HG03060 (cell line): ENCODE measurements at regions not wholly inside any gene's neighbourhood (a gene's known extent, or its start where the extent isn't known, plus 50 kb on each side); places are given as distances from the start of the nearest gene placed in this dataset.

ENCODE experiments used
- ATAC-seq: cut with Tn5 transposase; IDR thresholded peaks from one replicate; pipeline ENCODE4 v1.9.1; 2021; ENCODE audit warnings: low read depth, moderate number of reproducible peaks; ENCODE audit not compliant: unreplicated experiment

DNA sequence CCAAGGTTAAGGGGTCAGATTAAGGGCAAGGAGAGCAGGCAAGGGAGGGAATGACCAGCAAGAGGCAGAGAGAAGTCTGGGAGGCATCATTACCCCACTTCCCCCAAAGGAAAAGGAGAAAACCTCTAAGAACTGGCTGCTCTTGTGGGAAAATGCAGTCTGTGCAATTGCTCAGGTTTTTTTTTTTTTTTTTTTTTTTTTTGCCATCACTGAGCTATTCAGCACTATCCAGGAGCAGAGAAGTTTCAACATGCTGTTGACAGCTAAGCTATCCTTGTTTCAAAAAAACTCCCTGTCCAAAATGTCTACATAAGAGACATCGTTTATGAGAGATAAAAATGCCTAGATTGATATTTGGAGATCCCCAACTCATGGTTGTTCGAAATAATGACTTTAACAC, 345.4 kb downstream of the TDRD15 start:
- no peak for ATAC-seq

DNA sequence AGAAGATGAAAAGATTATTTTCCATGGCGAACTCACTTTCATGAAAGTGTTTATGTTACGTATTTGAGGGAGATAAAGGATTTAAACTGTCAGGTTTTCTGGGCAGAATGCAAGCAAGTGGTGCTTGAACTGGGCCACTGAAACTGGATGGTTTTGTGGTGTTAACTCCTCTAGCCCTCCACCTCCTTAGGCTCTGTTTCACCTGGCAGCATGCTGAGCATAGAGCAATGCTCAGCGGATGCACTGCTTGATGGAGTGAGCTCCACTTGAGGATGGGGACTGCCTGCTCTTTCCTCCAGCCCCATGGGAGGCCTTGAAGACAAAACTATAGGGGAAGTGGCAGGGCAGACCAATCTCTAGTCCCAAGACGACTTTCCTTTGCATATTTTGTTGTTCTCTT, 345.8 kb downstream of the TDRD15 start:
- ATAC-seq: no peak

DNA sequence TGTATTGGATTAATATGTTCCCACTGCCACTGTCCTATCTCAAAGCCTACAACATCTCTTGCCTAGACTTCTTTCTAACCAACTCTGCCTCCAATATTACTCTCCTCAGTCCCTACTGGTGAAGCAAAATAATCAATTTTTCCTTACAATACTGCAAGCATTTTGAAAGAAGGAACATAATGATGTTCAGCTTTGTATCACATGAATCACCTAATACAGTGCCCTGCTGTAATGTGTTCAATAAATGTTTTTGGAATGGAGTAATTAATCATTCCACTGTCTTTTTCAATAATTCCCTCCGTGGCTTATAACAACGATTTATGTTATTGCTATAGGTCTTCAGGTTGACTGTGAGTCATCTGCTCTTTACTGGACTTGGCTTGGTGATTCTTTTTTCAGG, 356.4 kb downstream of the TDRD15 start:
- ATAC-seq: no peak

DNA sequence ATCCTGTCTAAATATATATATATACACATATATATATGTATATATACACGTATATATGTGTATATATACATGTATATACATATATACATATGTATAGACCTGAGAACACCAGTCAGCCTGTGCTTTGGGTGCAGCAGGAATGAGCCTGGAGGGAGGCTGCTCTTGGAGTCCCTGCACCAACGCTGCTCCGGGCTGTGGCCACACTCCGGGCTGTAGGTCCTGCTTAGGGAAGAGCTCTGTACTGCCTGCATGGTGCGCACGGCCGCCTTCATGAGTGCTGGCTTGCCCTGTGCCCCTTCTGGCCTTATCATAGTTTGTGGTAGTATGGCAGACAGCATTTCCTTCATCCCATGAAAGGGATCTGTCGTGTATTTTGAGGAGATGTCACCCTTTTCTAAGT, 360.9 kb downstream of the TDRD15 start:
- no peak for ATAC-seq

DNA sequence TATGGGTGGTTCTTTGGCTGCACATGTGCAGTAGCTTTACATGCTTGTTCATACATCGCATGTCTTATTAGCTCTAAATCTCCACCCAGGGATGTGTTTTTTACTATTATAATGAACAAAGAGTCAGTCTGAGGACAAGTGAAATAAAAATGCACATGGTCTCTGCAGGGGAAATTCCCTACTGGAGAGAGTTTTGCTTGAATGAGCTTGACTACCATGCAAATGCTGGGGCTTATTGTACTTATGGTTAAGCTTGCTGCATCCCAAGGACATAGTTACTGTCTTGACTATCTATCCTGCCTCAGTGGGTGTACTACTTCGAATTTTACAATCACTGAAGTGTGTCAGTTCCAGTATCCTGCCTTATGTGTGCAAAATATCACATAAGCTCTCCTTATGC, 362.7 kb downstream of the TDRD15 start:
- ATAC-seq: no peak

DNA sequence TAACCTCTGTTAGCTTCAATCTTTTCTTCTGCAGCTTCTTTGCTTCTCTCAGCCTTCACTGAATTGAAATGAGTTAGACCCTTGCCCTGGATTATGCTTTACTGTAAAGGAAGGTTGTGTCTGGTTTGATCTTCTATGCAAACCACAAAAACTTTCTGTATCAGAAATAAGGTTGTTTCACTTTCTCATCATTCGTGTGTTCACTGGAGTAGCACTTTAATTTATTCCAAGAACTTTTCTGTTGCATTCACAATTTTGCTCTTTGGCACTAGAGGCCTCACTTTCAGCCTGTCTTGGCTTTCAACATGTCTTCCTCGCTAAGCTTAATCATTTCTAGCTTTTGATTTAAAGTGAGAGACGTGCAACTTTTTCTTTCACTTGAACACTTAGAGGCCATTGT, 365.3 kb downstream of the TDRD15 start:
- ATAC-seq: no peak

DNA sequence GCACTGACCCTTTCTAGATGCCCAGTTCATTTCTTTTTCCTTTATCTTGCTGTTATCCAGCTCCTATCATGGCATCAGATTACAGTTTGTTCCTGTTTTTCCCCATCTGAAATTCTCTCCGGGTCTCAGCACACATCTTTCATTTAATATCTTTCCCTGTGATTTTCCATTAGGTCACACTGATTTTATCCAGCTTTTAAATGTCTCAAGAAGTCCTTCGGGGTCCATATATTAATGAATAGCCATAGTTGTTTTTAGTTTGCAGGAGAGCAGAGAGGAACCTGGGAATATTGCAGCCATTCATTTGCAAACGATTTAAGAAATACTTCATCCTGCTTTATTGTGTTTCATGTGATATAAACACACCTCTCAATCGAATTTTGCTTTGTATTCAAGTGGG, 374.2 kb downstream of the TDRD15 start:
- ATAC-seq: no peak

DNA sequence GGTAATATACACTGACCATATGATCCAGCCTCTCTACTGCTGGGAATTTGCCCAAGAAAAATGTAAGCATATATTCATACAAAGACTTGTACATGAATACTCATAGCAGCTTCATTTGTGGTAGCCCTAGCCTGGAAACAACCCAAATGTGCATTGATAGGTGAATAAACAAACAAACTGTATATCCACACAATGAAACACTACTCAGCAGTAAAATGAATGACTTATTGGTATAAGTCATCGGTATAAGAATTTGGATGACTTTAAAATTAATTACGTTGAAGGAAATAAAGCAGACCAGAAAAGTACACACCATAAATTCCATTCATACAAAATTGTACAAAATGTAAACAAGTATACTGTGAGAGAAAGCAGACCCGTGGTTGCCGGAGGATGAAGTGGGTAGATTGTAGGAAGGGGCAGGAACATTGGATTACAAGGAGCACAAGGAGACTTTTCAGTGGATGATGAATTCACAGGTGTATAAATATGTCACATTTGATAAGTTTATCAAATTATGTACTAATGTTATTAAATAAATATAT, 376.7 kb downstream of the TDRD15 start:
- no peak for ATAC-seq

DNA sequence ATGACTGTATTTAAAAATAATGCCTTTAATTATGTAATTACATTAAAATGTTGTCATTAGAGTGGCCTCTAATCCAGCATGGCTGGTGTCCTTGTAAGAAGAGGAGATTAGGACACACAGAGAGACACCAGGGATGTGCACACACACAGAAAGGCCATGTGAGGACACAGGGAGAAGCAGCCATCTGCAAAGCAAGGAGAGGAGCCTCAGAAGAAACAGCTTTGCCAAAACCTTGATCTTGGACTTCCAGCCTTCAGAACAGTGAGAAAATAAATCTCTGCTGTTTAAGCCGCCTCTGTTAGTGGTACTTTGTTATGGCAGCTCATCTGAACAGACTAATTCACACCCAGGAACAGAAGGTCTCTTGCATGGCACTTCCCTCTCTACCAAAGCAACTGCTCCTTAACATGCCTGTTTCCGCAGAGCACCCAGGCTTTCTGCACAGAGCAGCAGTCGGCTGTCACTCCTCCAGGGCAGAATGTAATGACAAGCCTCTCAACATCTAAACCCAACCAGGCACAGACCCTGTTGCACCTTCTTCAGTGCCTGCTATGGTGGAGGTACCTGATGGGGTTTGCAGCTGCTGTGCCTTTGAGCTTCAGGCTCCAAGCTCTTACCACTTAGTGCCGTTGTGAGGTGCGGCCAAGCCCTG, 377.7 kb downstream of the TDRD15 start:
- no peak for ATAC-seq

DNA sequence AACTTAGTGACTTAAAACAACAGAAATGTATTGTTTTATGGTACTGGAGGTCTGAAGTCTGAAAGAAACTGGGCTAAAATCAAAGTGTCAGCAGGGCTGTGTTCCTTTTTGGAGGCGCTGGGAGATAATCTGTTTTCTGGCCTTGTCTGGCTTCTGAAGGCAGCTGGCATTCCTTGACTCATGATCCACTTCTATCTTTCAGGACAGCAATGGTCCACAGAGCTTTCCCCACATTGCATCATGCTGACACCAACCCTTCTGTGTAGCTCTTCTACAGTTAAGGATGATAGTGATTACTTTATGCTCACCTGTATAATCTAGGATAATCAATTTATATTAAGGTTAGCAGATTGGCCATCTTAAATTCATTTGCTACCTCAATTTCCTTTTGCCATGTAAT, 392.1 kb downstream of the TDRD15 start:
- ATAC-seq: no peak

DNA sequence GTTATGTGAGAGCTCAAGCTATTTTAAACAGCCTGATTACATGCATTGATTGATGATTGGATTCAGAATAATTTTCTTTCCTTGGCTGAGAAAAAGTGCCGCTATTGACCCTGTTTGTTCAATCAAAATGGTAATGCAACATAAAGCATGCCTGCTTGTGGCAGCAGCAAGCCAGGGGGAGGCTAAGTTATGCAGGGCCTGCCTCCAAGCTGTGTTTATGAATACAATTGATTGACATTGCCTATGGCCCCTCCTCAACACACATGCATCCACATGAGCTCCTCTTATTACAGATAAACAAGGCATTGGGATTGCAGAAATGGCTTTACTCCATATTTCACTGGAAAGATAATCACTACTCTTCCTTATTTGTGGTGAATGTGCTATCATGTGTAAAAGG, 395.6 kb downstream of the TDRD15 start:
- ATAC-seq: no peak

DNA sequence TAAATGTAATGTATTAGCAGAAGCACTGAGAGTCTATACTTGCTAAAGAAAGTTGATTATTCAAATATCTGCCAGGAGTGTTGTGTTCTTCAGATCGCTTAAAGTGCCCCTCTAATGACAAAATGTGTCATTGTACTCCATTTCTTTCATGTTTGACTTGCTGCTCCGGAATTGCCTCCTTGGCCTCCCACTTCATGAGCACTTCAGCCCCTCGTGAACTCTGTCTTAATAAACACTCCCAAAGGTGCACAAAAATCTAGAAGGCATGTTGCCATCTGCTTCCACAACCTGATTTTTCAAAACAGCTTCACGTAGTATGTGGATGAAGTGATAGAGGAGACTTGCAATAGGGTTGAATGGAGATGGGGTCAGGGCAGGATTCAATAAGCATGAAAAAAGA, 396.1 kb downstream of the TDRD15 start:
- no peak for ATAC-seq

DNA sequence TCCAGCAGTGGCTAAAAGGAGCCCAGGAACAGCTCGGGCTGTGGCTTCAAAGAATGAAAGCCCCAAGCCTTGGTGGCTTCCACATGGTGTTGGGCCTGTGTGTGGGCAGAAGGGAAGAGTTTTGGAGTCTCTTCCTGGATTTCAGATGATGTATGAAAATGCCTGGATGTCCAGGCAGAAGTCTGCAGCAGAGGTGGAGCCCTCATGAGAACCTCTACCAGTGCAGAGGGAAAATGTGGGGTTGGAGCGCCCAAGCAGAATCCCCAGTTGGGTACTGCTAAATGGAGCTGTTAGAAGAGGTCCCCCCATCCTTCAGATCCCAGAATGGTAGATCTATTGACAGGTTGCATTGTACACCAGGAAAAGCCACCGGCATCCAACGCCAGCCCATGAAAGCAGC, 412.1 kb downstream of the TDRD15 start:
- ATAC-seq: no peak

DNA sequence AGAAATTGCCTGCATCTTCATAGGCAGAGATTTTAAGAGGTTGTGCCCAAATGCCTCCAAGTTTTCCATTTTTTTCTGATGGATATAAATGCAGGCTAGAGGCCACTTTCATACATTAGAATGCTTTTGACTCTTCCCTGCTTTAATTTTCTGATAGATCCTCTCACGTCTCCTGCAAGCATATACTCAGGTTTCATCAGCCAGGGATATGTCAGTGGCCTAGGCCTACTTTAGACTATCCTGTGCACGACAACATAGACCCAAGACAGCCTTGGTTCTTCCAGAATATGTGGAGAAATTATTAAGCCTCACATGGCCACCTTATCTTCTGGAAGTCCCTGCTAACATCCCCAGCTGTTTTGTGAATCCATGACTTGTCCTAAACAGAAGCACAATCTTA, 415.9 kb downstream of the TDRD15 start:
- no peak for ATAC-seq

DNA sequence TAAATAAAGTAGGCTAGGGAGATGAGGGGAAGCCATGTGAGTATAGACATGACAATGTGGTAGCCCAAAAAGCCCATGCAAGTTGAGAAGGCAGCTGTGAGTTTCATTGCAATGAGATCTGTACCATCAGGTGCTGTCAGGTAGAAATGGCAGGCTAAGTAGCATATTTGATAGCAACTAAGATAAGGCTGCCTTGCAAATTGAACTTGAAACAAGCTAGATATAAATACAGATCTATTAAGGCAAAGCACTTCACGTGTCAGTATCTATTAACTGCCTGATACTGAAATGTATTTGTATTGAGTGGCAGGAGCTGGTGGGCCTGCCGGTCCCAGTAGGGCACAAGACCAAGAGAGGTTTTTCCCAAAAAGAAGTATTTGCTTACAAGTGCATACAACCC, 419.9 kb downstream of the TDRD15 start:
- no peak for ATAC-seq

DNA sequence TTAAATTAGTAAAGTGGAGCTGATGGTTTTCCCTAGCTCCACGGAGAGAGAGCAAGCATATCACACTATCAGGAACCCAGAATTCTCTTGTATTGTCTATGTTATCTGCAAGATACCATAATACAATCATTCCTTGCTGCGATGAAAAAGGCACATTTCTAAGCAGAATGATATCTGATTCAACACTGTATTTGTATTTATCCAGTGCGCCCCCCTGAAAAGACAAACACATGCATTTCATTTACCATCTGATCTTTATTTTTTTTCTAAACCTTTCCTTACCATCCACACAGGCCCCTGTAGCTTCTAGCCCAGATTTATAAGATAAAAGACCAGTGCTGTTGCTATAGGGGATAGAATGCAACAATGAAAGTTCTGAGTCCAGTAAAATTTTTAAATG, 420.6 kb downstream of the TDRD15 start:
- no peak for ATAC-seq

DNA sequence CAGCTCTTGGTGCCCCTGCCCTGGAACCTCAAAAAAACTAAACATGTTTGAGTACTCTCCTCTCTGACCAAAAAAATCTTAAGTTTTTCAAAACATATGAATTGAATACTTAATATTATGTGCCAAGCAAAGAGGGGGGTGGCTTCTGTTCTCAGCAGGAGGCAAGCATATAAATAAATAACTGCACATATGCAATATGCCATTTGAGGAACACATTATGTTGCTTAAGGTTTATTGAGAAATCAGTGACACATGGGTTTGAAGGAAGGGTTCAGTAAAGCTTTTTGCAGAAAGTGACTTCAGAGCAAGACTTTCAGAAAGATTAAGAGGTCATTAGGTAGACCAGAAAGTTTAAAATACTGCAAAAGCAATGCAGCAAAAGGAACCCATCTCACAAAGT, 429.2 kb downstream of the TDRD15 start:
- ATAC-seq: no peak

DNA sequence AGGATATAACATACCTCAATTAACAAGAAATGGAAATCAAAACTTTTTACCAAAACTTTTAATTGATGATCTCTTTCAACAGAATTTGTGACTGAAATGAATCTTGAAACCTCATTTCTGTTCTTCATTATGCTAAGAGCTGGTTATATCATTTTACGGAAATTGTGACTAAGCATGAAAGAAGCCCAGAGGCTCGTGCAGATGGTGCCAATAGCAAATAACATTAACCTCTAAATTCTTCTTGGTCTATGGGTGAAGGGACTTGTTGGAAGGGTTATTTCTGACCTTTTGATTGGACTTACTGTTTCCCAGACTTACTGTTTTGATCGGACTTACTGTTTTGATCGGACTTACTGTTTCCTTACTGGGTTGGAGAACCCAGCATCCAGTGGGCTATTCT, 435.6 kb downstream of the TDRD15 start:
- ATAC-seq: no peak

DNA sequence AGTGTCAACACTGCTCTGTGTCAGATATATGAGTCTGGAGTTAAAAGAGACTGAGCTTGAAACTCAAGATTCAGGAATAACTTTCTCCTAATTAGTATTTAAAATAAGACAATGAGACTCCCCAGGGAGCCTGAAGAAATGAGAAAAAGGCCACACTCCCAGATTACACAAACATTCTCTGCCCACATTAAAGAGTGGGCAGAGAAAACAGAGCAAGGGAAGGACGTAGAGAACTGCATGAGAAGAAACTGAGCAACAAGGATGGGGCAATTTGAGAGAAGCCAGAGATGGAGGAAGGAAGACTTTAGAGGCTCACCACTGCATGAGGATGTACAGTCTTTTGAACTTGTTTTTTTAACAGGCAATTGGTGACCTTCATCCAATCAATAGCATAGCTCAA, 438.2 kb downstream of the TDRD15 start:
- no peak for ATAC-seq

DNA sequence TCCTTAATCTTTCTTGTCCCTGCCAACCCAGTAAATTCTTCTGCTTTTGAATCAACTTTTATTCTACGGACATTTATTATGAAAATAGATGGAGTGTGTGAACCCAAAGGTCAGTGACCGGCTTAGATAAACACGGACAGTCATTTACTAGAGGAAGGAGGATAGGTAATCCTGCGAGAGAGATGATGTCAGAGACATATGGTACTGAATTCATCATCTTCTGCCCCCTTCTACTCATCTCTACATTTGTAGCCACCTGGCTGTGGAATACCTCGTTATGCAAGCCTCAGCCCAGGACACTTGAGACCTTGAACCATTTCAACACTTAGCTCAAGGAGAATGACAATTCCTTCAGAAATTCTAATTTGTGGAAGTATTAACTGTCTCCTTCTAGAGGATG, 443.6 kb downstream of the TDRD15 start:
- no peak for ATAC-seq

DNA sequence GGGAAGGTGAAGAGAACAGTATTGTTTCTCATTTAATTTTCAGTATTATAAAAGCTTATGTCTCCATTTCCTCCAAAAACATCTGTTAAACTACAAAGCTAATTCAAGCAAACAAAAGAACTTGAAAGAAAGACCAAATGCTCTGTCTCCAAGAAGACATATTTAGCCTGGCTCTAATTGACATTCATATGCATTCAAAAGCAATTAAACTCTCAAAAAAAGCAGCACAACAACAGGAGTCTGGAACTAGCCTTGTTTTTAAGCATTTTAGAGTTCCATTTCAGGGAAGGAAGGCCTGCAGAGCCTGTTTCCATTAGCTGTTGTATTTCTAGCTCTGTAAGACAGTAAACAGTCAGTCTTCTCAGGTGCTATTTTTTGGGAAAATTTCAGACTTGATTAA, 447.9 kb downstream of the TDRD15 start:
- no peak for ATAC-seq

DNA sequence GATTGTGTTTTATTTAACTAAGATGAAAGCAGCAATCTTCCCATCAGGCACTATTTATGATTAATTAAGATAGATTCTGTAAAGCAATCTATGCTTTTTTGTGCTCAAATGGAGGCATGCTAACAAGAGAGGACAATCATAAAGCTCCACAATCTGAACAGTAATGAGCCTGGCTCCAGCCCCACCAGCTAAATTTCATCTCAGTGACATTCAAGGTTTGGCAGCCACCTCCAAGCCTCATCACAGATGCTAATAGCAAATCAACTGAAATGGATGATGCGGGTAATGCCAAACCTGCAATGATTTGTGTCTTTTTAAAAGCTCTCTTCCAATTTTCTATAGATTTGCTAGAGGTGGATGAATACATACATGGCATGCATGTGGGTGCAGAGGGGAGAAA, 456.6 kb downstream of the TDRD15 start:
- no peak for ATAC-seq

DNA sequence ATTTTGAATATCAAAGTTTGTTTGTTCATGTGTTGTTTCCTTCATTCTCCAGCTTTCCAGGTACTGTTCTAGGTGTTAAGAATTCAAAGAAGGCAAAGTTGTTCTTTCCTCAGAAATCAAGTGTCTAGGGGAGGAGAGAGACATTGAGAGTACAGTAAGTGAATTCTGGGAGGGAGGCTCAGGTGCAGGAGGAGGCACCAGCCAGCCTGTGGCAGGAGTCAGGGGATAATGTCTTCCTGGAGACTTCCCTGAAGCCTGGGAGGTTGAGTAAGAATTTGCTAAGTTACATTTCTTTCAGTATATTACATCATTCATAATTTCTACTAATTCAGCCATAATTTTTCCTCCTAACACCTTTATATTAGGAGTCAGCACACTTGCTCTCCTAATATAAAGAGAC, 462.1 kb downstream of the TDRD15 start:
- no peak for ATAC-seq
